HG02610 (cell line): ENCODE measurements at regions not wholly inside any gene's neighbourhood (a gene's known extent, or its start where the extent isn't known, plus 50 kb on each side); places are given as distances from the start of the nearest gene placed in this dataset.

Experiments used
- ATAC-seq: cut with Tn5 transposase; IDR thresholded peaks from one replicate; pipeline ENCODE4 v1.9.1; 2021; ENCODE audit warnings: mild to moderate bottlenecking, moderate library complexity; ENCODE audit not compliant: unreplicated experiment

DNA sequence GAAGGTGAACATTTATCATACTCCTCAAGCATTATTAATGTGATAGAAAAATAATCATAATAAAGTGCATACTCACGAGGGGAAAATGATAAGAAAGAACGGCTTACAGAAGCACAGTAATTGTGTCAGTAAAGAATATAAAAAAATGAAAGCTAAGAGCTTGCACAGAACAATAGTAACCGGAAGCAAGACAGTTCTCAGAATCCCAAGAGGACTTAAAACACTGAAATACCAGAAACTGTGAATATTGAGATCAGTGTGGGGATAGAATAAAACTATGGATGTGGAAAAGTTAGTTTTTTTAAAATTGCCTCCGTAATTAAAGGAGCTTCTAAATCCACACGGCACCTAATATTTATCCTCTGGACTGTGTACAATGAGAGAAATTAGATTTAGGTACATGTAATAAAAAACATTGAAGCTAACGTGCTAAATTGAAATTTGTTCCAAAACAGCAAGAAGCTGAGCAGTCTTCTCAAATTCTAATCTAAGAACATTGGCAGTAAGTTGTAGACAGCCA is 482.7 kb downstream of the SLITRK6 start:
- ATAC-seq, result no peak

- ATAC-seq, result no peak
Observed at GRCh38 chr13:85314686-85315085, 484.5 kb downstream of the SLITRK6 start.

GRCh38 chr13:85313761-85314503 is 485.3 kb downstream of the SLITRK6 start:
- ATAC-seq, result no peak

GRCh38 chr13:85312071-85312470 is 487.1 kb downstream of the SLITRK6 start:
- no peak for ATAC-seq

GRCh38 chr13:85303630-85304029 is 495.6 kb downstream of the SLITRK6 start:
- ATAC-seq, result peak; percentile 63

- no peak for ATAC-seq
Observed at GRCh38 chr13:85298387-85298924, 500.8 kb downstream of the SLITRK6 start.

GRCh38 chr13:85288698-85289097 is 510.5 kb downstream of the SLITRK6 start:
- ATAC-seq, result no peak

DNA sequence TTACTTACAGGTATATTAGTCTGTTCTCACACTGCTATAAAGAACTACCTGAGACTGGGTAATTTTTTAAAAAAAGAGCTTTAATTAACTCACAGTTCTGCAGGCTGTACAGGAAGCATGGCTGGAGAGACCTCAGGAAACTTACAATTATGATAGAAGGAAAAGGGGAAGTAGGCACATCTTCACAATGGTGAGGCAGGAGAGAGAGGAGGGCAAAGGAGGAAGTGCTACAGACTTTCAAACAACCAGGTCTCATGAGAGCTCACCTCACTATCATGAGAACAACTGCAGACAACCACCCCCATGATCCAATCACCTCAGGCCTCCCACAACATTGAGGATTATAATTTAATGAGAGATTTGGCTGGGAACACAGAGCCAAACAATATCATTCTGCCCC is 511.7 kb downstream of the SLITRK6 start:
- ATAC-seq, result peak; percentile 53

DNA sequence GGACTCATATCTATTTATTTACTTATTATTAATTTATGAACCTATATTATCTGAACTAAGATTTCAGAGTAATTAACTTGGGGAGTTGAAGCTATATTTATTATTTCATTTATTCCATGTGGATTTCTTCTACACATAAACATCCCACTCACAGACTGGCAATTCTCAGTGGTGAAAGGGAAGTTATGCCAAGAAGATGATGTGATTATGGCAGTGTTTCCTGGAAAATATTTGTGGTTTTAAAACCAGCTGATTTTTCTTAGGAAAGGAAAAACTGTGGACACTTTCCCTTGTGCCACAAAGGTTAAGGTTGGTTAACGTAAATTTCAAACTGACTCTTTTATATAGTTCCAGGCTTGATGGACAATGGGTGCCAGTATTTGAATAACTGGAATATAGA is 513.1 kb downstream of the SLITRK6 start:
- no peak for ATAC-seq

DNA sequence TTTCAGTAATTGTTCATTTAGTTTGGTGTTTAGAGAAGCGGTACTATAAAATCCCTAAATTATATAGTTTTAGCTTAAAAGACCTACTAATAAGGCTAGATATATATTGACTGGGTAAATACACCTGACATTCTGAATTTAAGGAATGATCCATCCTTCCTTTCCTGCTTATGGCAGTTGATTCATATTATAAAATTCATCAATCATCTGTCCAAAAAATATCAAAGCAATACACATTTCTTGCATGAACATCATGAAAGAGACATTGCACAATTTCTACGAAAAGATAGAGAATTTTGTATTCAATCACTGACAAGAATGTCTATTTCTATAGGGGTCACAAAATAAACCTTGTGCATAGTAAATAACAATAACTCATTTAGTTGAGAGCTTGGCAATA is 514.9 kb downstream of the SLITRK6 start:
- ATAC-seq, result no peak

DNA sequence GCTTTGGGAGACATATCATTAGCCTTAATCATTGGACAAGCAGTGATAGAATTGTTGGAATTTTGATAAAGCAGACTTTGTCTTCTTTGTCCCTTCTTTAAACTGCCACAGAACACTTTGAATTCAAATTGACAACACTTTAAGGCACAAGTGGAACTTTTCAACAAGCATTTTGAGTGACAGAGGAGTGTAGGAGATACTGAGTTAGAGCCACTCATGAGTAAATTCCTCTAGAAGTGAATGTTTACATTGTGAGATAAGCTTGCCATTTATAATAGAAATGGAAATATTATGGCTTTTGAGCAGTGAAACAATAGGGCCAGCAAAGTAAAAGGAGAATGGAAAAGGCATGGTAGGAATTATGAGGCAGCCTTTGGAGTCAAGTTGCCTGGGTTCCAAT is 515.8 kb downstream of the SLITRK6 start:
- ATAC-seq, result no peak

DNA sequence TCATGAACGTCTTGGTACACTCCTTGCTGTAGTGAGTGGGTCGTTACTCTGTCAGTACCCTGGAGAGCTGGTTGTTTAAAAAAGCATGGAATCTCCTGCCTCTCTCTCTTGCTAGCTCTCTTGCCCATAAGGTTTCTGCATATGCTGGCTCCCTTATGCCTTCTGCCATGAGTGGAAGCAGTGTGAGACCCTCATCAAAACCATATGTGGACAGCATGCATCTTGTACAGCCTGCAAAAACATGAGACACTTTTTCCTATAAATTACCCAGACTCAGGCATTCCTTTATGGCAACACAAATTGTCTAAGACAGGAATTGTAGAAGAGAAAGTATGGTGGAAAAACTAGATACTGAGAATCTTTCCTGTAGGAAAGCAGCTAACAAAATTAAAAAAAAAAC is 516.3 kb downstream of the SLITRK6 start:
- ATAC-seq, result no peak

DNA sequence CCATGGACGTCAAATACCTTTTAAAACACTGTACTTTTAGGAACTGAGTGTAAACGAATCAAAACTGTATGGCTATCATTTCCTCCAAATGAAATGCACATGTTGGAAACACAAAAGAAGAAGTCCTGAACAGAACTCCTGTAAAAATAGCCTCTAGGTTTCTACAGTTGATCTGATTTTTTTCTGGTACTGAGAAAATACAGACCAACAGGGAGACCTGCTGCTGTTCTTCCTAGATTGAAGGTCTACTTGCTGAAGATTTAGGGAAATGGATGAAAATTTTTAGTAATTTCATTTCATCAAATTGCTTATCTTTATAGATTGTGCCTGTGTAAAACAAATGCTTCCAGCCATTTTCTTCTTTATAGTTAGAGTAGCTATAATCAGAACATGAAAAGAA is 520.4 kb downstream of the SLITRK6 start:
- no peak for ATAC-seq

GRCh38 chr13:85277748-85278147 is 521.5 kb downstream of the SLITRK6 start:
- ATAC-seq, result no peak

- ATAC-seq, result no peak
Observed at GRCh38 chr13:85266771-85267170, 532.4 kb downstream of the SLITRK6 start.

DNA sequence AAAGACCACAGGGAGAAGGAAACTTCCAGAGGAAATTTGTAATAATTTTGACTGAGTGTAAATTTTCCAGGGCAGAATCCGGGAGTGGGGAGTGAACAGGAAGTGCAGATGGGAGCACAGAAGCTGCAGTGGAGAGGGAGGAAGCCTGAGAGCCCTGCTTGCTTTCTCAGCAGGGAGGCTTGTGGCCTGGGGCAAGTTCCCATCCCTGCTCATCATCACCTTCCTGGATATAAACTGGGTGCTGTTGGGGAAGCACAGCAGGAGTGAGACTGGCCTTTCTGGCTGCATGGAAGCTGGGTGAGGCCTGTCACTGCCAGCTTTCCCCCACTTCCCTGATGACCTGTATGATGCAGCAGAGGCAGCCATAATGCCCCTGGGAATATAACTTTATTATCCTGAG is 532.9 kb downstream of the SLITRK6 start:
- ATAC-seq, result no peak

DNA sequence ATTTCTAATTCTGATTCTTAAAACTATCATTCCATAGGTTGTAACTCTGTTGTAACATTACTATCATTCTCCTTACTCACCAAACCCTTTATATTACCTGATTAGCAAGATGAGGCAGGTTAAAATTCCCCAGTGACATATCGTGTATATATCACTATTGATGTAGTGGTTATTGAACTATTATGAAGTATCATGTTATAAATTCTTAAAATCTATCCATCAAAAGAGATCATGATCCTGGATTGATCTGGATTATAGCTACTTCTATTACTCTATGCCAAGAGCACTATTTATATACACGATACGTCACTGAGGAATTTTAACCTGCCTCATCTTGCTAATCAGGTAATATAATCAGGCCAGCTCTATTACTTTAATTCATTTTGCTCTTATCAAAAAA is 533.9 kb downstream of the SLITRK6 start:
- ATAC-seq, result no peak

GRCh38 chr13:85262499-85262898 is 536.7 kb downstream of the SLITRK6 start:
- no peak for ATAC-seq

DNA sequence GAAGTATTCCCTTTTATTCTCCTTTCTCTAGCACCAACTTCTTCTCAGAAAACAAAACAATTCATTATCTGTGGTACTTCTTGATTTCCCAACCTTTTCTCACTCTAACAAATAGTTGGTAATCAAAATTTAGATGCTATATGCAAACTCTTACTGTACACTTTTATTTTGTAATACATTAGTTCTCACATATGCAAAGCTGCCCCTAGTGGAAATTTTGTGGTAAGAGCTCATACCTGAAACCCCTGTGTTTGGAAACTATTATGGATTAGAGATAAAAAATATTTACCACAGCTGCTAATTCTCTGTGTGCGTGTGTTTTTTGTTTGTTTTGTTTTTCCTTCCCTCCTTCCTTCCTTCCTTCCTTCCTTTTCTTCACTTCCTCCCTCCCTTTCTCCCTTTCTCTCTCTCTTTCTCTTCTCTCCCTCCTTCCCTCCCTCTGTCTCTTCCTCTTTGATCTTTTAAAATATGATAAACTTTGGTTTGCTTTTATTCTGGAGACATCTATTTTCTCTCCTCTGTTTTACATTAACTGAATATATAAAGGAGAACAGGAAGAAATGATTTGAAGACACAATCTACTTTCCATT is 537.4 kb downstream of the SLITRK6 start:
- peak; percentile 47 for ATAC-seq

- ATAC-seq, result no peak
Observed at GRCh38 chr13:85260896-85261295, 538.3 kb downstream of the SLITRK6 start.

DNA sequence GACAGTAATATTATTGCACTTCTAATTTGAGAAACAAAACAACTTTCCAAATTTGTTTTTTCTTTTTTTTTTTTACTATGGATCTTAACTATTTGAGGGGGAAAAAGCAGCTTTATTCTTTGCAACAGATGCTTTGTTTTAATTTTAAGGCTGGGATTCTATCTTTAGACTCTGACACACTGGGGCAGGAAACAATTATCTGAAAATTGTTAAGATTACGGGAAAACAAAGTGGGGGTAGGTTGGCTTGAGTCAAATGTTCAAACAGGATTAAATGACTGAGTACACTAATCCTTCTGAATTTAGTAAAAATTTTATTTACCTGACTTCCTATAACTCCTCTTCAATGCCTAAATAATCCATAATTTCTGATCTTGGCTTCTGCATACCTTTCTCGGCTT is 543.2 kb downstream of the SLITRK6 start:
- no peak for ATAC-seq

GRCh38 chr13:85254641-85255040 is 544.6 kb downstream of the SLITRK6 start:
- ATAC-seq, result no peak
